ENCODE measurements at regions not wholly inside any gene's neighbourhood (a gene's known extent, or its start where the extent isn't known, plus 50 kb on each side); places are given as distances from the start of the nearest gene placed in this dataset.

DNA sequence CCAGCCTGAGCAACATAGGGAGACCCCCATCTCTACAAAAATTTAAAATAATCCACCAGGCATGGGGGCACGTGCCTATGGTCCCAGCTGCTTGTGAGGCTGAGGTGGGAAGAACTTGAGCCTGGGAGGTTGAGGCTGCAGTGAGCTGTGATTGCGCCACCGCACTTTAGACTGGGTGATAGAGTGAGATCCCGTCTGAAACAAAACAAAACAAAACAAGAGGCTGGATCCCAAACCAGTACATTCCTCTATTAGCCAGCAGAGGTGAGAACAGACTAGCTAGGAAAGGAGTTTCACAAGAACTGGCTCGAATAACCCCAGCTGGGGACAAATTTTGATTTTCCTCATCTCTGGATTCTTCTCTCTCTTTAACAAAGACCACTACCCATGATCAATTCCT, 366.7 kb upstream of the ZFHX3 start:
- no peak for ATAC-seq
- CTCF ChIA-PET = no interaction called here
- Histone ChIP-seq H3K27ac (ENCODE audit: control insufficient read depth, insufficient read depth) (no peak overlapping the region), H3K4me2 (ENCODE audit: control insufficient read depth, insufficient read depth) (no peak overlapping the region), H3K9ac (ENCODE audit: control insufficient read depth, insufficient read depth, low read length) (no peak overlapping the region), H3K79me2 (ENCODE audit: control insufficient read depth, insufficient read depth, low read length) (no peaks in the 10 kb centered on the region), H3K4me1 (ENCODE audit: control insufficient read depth, insufficient read depth, low read length) (no peaks in the 10 kb centered on the region), H3K36me3 (ENCODE audit: control insufficient read depth in 2 of 2, insufficient read depth in 2 of 2, low read length in 1 of 2) (no peaks in the 10 kb centered on the region), H2AFZ (ENCODE audit: control insufficient read depth, low read depth, low read length) (no peak overlapping the region), H4K20me1 (ENCODE audit: control insufficient read depth, insufficient read depth) (no peaks in the 10 kb centered on the region), H3K27me3 (replicated peaks in 1 of 2; ENCODE audit: control insufficient read depth in 2 of 2, insufficient read depth in 2 of 2, low read length in 1 of 2) (no peaks in the 10 kb centered on the region), H3K9me3 (replicated peaks; ENCODE audit: control insufficient read depth, insufficient read depth, low read length) (no peaks in the 10 kb centered on the region; the same call in 2 of the 3 replicates), H3K4me3 (no peak overlapping the region)
- in situ Hi-C loops (cut with MboI) (no loop called here), intact Hi-C loops (cut with micrococcal nuclease; ENCODE audit: unreplicated experiment) (no loop called here)
- FAIRE-seq = no peak
- RAD21 ChIA-PET (ENCODE audit: unreplicated experiment) = no interaction called here
- BruUV-seq (replicated peaks) = no TSS peak
- POLR2A ChIA-PET = no interaction called here
- SMC1A ChIA-PET (ENCODE audit: uncharacterized antibody, unreplicated experiment) = interaction anchor here (1.0 kb wide), 1 partner anchor 137 kb away, joined by 3 read pairs; no protein-coding TSS in a partner anchor
- no peak for DNase-seq (ENCODE audit: low read depth, low spot score)
- 40% methylated on average over 5 of the region's 5 CpGs for WGBS (ENCODE audit: insufficient coverage, insufficient replicate concordance, low lambda C conversion rate, missing lambda C conversion rate)
- TF ChIP-seq ETV6 (conservative IDR thresholded peaks at IDR 0.05 in 1 of 2, IDR thresholded peaks at IDR 0.05 in 1 of 2; ENCODE audit: borderline replicate concordance in 1 of 2, low read depth in 1 of 2) (no peak), IRF4 (IDR thresholded peaks at IDR 0.05; ENCODE audit: low read depth, low read length) (no peak), TCF3 (IDR thresholded peaks at IDR 0.05; ENCODE audit: borderline replicate concordance, insufficient read depth, low read depth, low read length) (no peak), NBN (IDR thresholded peaks at IDR 0.05) (no peak), PAX5 (IDR thresholded peaks at IDR 0.05; ENCODE audit: borderline replicate concordance, low read depth, low read length) (no peak), ZNF274 (IDR thresholded peaks at IDR 0.05; ENCODE audit: insufficient read depth, insufficient read length) (no peak), BHLHE40 (IDR thresholded peaks at IDR 0.05; ENCODE audit: borderline replicate concordance in 1 of 2, low read depth in 2 of 2, low read length in 1 of 2) (no peak), EZH2 (IDR thresholded peaks at IDR 0.05; ENCODE audit: borderline replicate concordance, control insufficient read depth, low read depth, low read length) (no peak), NFXL1 (IDR thresholded peaks at IDR 0.05; ENCODE audit: borderline replicate concordance) (no peak), TARDBP (IDR thresholded peaks at IDR 0.05; ENCODE audit: borderline replicate concordance) (no peak), IKZF1 (conservative IDR thresholded peaks at IDR 0.05) (no peak), SRF (IDR thresholded peaks at IDR 0.05; ENCODE audit: low read depth in 2 of 2, low read length in 2 of 2) (no peak)
- TF ChIP-seq, protein P1, sequence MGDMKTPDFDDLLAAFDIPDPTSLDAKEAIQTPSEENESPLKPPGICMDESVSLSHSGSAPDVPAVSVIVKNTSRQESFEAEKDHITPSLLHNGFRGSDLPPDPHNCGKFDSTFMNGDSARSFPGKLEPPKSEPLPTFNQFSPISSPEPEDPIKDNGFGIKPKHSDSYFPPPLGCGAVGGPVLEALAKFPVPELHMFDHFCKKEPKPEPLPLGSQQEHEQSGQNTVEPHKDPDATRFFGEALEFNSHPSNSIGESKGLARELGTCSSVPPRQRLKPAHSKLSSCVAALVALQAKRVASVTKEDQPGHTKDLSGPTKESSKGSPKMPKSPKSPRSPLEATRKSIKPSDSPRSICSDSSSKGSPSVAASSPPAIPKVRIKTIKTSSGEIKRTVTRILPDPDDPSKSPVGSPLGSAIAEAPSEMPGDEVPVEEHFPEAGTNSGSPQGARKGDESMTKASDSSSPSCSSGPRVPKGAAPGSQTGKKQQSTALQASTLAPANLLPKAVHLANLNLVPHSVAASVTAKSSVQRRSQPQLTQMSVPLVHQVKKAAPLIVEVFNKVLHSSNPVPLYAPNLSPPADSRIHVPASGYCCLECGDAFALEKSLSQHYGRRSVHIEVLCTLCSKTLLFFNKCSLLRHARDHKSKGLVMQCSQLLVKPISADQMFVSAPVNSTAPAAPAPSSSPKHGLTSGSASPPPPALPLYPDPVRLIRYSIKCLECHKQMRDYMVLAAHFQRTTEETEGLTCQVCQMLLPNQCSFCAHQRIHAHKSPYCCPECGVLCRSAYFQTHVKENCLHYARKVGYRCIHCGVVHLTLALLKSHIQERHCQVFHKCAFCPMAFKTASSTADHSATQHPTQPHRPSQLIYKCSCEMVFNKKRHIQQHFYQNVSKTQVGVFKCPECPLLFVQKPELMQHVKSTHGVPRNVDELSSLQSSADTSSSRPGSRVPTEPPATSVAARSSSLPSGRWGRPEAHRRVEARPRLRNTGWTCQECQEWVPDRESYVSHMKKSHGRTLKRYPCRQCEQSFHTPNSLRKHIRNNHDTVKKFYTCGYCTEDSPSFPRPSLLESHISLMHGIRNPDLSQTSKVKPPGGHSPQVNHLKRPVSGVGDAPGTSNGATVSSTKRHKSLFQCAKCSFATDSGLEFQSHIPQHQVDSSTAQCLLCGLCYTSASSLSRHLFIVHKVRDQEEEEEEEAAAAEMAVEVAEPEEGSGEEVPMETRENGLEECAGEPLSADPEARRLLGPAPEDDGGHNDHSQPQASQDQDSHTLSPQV (IDR thresholded peaks at IDR 0.05) = no peak
- TF ChIP-seq, protein P2, sequence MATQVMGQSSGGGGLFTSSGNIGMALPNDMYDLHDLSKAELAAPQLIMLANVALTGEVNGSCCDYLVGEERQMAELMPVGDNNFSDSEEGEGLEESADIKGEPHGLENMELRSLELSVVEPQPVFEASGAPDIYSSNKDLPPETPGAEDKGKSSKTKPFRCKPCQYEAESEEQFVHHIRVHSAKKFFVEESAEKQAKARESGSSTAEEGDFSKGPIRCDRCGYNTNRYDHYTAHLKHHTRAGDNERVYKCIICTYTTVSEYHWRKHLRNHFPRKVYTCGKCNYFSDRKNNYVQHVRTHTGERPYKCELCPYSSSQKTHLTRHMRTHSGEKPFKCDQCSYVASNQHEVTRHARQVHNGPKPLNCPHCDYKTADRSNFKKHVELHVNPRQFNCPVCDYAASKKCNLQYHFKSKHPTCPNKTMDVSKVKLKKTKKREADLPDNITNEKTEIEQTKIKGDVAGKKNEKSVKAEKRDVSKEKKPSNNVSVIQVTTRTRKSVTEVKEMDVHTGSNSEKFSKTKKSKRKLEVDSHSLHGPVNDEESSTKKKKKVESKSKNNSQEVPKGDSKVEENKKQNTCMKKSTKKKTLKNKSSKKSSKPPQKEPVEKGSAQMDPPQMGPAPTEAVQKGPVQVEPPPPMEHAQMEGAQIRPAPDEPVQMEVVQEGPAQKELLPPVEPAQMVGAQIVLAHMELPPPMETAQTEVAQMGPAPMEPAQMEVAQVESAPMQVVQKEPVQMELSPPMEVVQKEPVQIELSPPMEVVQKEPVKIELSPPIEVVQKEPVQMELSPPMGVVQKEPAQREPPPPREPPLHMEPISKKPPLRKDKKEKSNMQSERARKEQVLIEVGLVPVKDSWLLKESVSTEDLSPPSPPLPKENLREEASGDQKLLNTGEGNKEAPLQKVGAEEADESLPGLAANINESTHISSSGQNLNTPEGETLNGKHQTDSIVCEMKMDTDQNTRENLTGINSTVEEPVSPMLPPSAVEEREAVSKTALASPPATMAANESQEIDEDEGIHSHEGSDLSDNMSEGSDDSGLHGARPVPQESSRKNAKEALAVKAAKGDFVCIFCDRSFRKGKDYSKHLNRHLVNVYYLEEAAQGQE (IDR thresholded peaks at IDR 0.05; ENCODE audit: low read depth, low read length) = no peak
- TF ChIP-seq, protein P3, sequence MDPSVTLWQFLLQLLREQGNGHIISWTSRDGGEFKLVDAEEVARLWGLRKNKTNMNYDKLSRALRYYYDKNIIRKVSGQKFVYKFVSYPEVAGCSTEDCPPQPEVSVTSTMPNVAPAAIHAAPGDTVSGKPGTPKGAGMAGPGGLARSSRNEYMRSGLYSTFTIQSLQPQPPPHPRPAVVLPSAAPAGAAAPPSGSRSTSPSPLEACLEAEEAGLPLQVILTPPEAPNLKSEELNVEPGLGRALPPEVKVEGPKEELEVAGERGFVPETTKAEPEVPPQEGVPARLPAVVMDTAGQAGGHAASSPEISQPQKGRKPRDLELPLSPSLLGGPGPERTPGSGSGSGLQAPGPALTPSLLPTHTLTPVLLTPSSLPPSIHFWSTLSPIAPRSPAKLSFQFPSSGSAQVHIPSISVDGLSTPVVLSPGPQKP (IDR thresholded peaks at IDR 0.05; ENCODE audit: low read depth, low read length) = no peak
- TF ChIP-seq, protein P4, sequence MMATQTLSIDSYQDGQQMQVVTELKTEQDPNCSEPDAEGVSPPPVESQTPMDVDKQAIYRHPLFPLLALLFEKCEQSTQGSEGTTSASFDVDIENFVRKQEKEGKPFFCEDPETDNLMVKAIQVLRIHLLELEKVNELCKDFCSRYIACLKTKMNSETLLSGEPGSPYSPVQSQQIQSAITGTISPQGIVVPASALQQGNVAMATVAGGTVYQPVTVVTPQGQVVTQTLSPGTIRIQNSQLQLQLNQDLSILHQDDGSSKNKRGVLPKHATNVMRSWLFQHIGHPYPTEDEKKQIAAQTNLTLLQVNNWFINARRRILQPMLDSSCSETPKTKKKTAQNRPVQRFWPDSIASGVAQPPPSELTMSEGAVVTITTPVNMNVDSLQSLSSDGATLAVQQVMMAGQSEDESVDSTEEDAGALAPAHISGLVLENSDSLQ (IDR thresholded peaks at IDR 0.05) = no peak
